ENCODE measurements at regions not wholly inside any gene's neighbourhood (a gene's known extent, or its start where the extent isn't known, plus 50 kb on each side); places are given as distances from the start of the nearest gene placed in this dataset.

DNA sequence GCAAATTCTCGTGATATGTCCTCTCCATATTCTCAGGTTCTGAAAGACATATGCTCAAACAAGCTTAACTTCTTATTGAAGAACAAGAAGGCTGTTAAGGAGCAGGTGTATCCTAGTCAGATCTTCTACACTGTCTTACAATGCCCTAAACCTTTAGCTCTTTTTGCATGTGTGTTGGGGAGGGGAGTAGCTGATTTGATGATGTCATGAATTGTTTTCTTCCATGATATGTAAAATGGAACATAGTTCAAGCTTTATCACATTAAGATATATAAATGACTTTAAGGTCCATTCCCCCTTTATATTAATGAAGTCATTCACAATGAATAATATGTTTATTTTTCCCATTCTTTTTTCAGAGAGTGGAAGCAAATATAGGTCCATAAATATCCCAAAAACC, 332.5 kb upstream of the FAM241A start:
- TF ChIP-seq CTCF (IDR thresholded peaks at IDR 0.05 in 4 of 5, conservative IDR thresholded peaks at IDR 0.05 in 1 of 5), result no peak
- TF ChIP-seq POLR2A (IDR thresholded peaks at IDR 0.05), result no peak
